GM10248 (cell line): ENCODE measurements at regions not wholly inside any gene's neighbourhood (a gene's known extent, or its start where the extent isn't known, plus 50 kb on each side); places are given as distances from the start of the nearest gene placed in this dataset.

Source experiments
- CTCF ChIA-PET: fragments of 300-600 bp; sonication (Branson Sonifier 250); formaldehyde crosslinking; extraction: SDS; loops from one replicate; lab custom pipeline; 2021; ENCODE audit warnings: antibody characterized with exemption; lab: Yijun Ruan, JAX
- POLR2A ChIA-PET: fragments of 350-650 bp; sonication (Branson Sonifier 250); formaldehyde crosslinking; extraction: SDS; loops from one replicate; lab custom pipeline; 2020; ENCODE audit warnings: antibody characterized with exemption; lab: Yijun Ruan, JAX
- DNase-seq: peaks from one replicate; pipeline ENCODE4 v3.0.0; 2012; ENCODE audit errors: extremely low spot score
- TF ChIP-seq, protein P1 (sequence below): IDR thresholded peaks from 2 replicates; pipeline ENCODE4 v1.5.1; 2012; ENCODE audit warnings: mild to moderate bottlenecking, low read depth; ENCODE audit errors: extremely low read depth, missing control alignments, control extremely low read depth

DNA sequence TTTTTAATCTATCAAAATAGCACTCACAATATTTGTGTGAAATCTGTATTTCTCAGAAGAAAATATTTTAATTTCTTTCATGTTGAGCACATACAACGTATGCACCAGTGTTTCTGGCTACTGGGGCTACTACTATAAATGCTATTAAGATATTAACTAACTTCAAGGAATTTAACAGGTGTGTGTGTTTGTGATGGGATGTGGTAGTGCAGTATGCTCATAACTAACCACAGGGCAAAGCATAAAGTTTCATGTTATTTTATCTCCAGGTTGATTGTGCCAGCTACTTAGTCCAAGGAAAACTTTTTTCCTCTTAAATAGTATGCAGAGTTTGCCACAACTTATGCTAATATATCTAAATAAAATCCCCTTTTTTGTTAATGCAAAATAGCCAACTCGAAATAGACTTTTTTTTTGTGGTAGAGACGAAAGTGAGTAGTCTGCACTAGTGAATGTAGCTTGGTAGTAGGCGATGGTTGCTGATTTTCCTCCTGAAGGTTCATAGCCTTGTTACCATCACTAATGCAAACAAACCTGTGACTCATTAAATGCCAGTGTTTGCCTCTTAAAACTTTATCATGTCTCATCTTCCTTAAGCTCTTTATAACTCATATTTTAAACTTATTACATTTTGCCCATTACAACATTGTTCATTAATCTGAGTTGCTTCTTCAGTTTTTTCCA, 565.5 kb upstream of the ANO3 start:
- CTCF ChIA-PET = interaction anchor here (2.4 kb wide), 1 partner anchor 12 kb away, joined by 5 read pairs; no protein-coding TSS in a partner anchor
- no peak for DNase-seq
- TF ChIP-seq, protein P1, sequence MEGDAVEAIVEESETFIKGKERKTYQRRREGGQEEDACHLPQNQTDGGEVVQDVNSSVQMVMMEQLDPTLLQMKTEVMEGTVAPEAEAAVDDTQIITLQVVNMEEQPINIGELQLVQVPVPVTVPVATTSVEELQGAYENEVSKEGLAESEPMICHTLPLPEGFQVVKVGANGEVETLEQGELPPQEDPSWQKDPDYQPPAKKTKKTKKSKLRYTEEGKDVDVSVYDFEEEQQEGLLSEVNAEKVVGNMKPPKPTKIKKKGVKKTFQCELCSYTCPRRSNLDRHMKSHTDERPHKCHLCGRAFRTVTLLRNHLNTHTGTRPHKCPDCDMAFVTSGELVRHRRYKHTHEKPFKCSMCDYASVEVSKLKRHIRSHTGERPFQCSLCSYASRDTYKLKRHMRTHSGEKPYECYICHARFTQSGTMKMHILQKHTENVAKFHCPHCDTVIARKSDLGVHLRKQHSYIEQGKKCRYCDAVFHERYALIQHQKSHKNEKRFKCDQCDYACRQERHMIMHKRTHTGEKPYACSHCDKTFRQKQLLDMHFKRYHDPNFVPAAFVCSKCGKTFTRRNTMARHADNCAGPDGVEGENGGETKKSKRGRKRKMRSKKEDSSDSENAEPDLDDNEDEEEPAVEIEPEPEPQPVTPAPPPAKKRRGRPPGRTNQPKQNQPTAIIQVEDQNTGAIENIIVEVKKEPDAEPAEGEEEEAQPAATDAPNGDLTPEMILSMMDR = no peak
- POLR2A ChIA-PET = no interaction called here

DNA sequence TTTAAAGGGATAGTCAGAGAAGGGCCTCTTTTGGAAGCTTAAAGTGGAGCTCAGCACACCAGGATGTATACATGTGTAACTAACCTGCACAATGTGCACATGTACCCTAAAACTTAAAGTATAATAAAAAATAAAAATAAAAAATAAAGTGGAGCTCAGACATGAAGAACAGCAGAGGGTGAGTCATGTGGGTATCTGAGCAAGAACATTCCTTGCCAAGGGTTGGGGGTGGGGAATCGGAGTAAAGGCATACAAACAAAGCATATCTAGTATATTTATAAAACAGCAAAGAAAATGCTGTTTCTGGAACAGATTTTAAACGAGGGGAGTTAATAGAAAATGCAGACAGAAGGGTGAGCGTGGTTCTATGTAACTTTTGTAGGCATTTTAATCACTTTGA, 562.6 kb upstream of the ANO3 start:
- POLR2A ChIA-PET = no interaction called here
- TF ChIP-seq, protein P1 = no peak
- CTCF ChIA-PET = no interaction called here

DNA sequence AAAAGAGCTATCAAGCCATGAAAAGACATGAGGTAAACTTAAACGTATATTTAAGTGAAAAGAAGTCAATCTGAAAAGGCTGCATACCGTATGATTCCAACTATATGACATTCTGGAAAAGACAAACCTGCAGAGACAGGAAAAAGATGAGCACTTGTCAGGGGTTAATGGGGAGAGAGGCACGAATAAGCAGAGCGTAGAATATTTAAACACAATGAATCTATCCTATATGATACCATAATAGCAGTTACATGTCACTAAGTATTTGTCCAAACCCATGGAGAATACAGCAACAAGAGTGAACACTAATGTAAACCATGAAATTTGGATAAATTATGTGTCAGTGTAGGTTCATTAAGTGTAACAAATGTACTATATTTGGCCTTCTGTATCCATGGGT, 560.3 kb upstream of the ANO3 start:
- TF ChIP-seq, protein P1 = no peak
- no peak for DNase-seq
- POLR2A ChIA-PET = no interaction called here
- CTCF ChIA-PET = no interaction called here

More for the DNA sequence above, 562.6 kb upstream of the ANO3 start:
- no peak for DNase-seq

DNA sequence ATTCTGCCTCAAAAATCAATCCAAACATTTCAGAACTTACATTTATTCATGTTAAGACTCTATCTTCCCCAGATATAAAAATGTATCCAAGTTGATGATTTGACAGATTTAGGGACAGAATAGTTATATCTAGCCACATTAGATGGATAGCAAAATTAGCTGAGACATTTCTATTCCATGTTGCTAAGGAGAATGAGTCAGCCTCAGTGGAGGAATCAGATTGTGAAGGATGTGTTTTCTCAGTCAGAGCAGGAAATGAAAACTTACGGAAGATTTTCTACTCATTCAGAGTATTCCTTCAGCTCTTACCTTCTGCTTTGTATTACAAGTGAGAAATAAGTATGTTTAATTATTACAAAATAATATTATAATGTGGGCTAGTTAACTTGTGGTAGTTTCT, 556.3 kb upstream of the ANO3 start:
- TF ChIP-seq, protein P1 = no peak
- POLR2A ChIA-PET = no interaction called here

DNA sequence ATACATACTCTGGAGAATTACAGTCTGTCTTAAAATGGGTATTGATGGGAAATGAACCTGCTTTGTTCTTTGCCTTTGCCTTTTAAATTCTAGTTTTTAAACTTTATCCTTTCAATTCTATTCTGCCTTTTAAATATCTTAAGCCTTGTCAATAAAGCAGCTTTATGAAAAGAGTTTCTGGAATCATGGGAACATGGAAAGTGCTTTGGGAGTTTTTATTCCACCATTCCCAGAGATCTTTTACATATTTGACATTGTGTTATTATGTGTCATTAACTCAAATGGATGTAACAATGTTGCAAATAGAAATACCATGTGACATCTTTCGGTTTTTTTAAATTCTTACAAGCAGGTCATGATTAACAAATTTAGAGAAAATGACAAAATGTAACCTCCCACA, 555.7 kb upstream of the ANO3 start:
- no peak for DNase-seq
- CTCF ChIA-PET = no interaction called here
- POLR2A ChIA-PET = no interaction called here
- TF ChIP-seq, protein P1 = no peak

More for the DNA sequence above, 556.3 kb upstream of the ANO3 start:
- CTCF ChIA-PET = no interaction called here
- DNase-seq = no peak

DNA sequence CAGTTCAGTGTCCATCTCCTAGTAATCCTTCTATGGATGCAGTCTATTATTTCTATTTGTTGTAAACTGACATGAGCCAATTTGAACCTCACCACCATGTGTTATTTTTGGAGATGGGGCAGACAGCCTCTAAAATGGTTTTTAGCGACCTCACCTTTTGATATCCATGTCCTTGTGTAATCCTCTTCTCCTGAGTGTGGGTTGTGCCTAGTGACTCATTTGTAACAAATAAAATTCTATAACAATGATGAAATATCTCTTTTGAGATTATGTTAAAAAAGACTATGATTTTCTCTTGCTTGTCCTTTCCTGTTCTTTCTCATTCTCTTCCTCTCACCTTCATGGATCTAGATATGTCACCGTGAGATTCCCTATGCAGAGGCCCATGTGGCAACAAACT, 554.6 kb upstream of the ANO3 start:
- ChIA-PET POLR2A (no interaction called here), CTCF (no interaction called here)
- DNase-seq = no peak

More for the DNA sequence above, 554.6 kb upstream of the ANO3 start:
- TF ChIP-seq, protein P1 = no peak
